Adrenal gland (tissue), 9 donors: ENCODE measurements at regions not wholly inside any gene's neighbourhood (a gene's known extent, or its start where the extent isn't known, plus 50 kb on each side); places are given as distances from the start of the nearest gene placed in this dataset.

ENCODE experiments used
- DNase-seq, 7 donors: peaks; one replicate each; pipeline ENCODE4 v3.0.0-alpha.2; 2019 to 2020
- H3K27ac ChIP-seq, 5 donors: fragments of 200-600 bp; sonication (generic) in 4 of 5; 1 replicate in 3 of 5; 2 replicates in 2 of 5; pipeline versions ENCODE4 v1.5.1 to v1.8.0; 2016 to 2020; ENCODE audit warnings: mild to moderate bottlenecking in 1 of 5
- H3K27me3 ChIP-seq: fragments of 200-600 bp; 2 replicates; pipeline ENCODE4 v1.8.0; 2021
- H3K36me3 ChIP-seq, 2 donors: fragments of 200-600 bp; replicated peaks in 1 of 2; 1 replicate in 1 of 2; 2 replicates in 1 of 2; pipeline versions ENCODE4 v1.5.1 to v1.8.0; 2018 to 2022
- H3K4me1 ChIP-seq, 2 donors: fragments of 200-600 bp; replicated peaks in 1 of 2; 1 replicate in 1 of 2; 2 replicates in 1 of 2; pipeline versions ENCODE4 v1.5.1 to v1.8.0; 2018 to 2021
- H3K4me3 ChIP-seq, 4 donors: fragments of 200-600 bp; sonication (generic) in 3 of 4; one replicate each; pipeline ENCODE4 v1.5.1; 2016 to 2018
- H3K9me3 ChIP-seq, 3 donors: fragments of 200-600 bp; sonication (generic) in 1 of 3; replicated peaks in 1 of 3; 1 replicate in 2 of 3; 2 replicates in 1 of 3; pipeline versions ENCODE4 v1.5.1 to v1.8.0; 2016 to 2021
- POLR2A ChIP-seq, 2 donors: fragments of 450-650 bp; IDR thresholded peaks; one replicate each; pipeline ENCODE4 v1.6.1; 2017; ENCODE audit warnings: antibody characterized with exemption in 2 of 2, mild to moderate bottlenecking in 2 of 2, moderate library complexity in 1 of 2
- WGBS, 4 donors: extraction: QIAGEN DNeasy Blood & Tissue Kit in 2 of 4; methylation state at CpG; one replicate each; pipeline versions ENCODE4 v1.1.5 to v1.1.7; 2013 to 2017; 5-methylcytosine and 5-hydroxymethylcytosine counted together
- intact Hi-C, 2 donors: fragments of 100-400 bp; cut with DNase I; formaldehyde crosslinking; loops; one replicate each; pipeline versions ENCODE4 v1.14.1 to v1.15.0; 2022 to 2023
- TF ChIP-seq, protein P1 (sequence below), 6 experiments: fragments of 450-650 bp in 4 of 6; fragments of 200-600 bp in 2 of 6; sonication (generic) in 1 of 6; IDR thresholded peaks; 1 replicate in 5 of 6; 2 replicates in 1 of 6; pipeline versions ENCODE4 v1.5.1 to v1.8.0; 2016 to 2021; ENCODE audit warnings: antibody characterized with exemption in 6 of 6, mild to moderate bottlenecking in 2 of 6, moderate library complexity in 1 of 6
- donor health status: healthy with polysubstance abuse.
- donor health status: Bipolar disorder and iron deficiency.
- donor health status: DM: yes; HTN: yes; CAD: no.
- donor health status: DM: no; HTN: no; CAD: no.
- donor health status: DM: no; HTN: no; CAD: no.

DNA sequence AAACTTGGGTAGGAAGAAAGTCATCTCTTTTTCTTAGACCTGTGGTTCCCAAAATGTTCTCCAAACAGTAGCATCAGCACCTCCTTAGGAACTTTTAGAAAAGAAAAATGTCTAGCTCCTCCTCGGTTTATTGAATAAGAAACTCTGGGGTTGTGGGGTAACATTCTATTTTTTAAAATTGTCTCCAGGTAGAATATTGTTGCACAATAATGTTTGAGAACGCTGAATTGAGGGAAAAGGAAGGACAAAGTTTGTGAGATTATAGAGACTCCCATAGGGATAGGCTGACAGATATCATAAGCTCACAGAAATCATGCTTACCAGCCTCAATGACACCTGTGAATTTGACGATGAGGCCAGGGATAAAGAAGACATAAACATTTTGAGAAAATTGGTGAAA, 1199.0 kb upstream of the CDH6 start:
- H3K4me1 ChIP-seq: no peaks in the 10 kb centered on the region
- H3K27me3 ChIP-seq: no peaks in the 10 kb centered on the region
- H3K4me3 ChIP-seq: no peak overlapping the region
- DNase-seq: no peak
- H3K36me3 ChIP-seq: no peaks in the 10 kb centered on the region
- WGBS, 4 donors: 44 to 72% (median 51%) methylated on average over 2 to 3 of the region's 3 CpGs
- no peak overlapping the region for H3K27ac ChIP-seq
- no peaks in the 10 kb centered on the region for H3K9me3 ChIP-seq
- intact Hi-C loops: no loop called here
- TF ChIP-seq, protein P1, sequence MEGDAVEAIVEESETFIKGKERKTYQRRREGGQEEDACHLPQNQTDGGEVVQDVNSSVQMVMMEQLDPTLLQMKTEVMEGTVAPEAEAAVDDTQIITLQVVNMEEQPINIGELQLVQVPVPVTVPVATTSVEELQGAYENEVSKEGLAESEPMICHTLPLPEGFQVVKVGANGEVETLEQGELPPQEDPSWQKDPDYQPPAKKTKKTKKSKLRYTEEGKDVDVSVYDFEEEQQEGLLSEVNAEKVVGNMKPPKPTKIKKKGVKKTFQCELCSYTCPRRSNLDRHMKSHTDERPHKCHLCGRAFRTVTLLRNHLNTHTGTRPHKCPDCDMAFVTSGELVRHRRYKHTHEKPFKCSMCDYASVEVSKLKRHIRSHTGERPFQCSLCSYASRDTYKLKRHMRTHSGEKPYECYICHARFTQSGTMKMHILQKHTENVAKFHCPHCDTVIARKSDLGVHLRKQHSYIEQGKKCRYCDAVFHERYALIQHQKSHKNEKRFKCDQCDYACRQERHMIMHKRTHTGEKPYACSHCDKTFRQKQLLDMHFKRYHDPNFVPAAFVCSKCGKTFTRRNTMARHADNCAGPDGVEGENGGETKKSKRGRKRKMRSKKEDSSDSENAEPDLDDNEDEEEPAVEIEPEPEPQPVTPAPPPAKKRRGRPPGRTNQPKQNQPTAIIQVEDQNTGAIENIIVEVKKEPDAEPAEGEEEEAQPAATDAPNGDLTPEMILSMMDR (IDR thresholded peaks at IDR 0.05): no peak
- no peak for TF ChIP-seq POLR2A (IDR thresholded peaks at IDR 0.05)

DNA sequence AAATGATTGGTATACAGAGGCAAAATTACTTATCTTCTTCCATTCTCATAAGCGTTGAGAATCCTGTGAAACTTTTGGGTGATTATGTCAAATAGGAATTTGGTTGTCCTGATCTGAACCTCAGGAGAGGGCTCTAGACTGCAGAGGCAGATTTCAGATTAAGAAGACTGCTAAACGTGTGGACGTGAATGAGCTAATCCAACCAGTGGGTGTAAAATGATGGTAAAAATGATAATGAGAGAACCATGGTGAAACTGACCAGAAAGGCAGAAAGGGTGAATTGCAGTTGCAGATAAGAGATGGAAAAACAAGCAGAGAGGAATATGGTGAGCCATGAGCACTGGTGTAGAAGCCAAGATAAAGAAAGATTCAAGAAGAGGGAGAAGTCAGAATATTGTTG, 1200.2 kb upstream of the CDH6 start:
- H3K9me3 ChIP-seq: no peaks in the 10 kb centered on the region
- H3K4me3 ChIP-seq: no peak overlapping the region
- intact Hi-C loops: no loop called here
- H3K27ac ChIP-seq: no peak overlapping the region
- TF ChIP-seq POLR2A (IDR thresholded peaks at IDR 0.05): no peak
- TF ChIP-seq, protein P1 (IDR thresholded peaks at IDR 0.05): no peak
- H3K4me1 ChIP-seq: no peaks in the 10 kb centered on the region
- H3K36me3 ChIP-seq: no peaks in the 10 kb centered on the region
- H3K27me3 ChIP-seq: no peaks in the 10 kb centered on the region
- DNase-seq: no peak
- WGBS, 4 donors: 65 to 75% (median 68%) methylated on average over 3 of the region's 3 CpGs

DNA sequence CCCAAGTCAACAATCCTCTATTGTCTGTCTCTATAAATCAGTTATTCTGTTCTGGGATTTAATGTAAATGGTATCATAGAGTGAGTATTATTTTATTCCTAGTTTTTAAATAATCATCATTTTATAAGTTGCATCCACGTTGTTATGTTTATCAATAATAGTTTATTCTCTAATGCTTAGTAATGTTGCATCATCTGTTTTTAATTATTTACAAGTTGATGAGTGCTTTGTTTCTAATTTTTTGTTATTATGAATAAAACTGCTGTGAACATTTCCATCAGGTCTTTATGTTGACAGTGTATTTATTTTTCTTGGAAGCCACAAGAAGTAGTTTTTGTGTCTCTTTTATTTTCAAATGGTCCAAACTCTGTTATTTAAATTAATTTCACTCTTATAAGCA, 1201.2 kb upstream of the CDH6 start:
- Histone ChIP-seq H3K36me3 (no peaks in the 10 kb centered on the region), H3K9me3 (no peaks in the 10 kb centered on the region), H3K4me1 (no peaks in the 10 kb centered on the region), H3K4me3 (no peak overlapping the region), H3K27me3 (no peaks in the 10 kb centered on the region), H3K27ac (no peak overlapping the region)
- no peak for TF ChIP-seq POLR2A (IDR thresholded peaks at IDR 0.05)
- TF ChIP-seq, protein P1 (IDR thresholded peaks at IDR 0.05): no peak
- WGBS, 4 donors: 46 to 59% (median 52%) methylated on average over 1 of the region's 1 CpG
- intact Hi-C loops: no loop called here
- DNase-seq: no peak

DNA sequence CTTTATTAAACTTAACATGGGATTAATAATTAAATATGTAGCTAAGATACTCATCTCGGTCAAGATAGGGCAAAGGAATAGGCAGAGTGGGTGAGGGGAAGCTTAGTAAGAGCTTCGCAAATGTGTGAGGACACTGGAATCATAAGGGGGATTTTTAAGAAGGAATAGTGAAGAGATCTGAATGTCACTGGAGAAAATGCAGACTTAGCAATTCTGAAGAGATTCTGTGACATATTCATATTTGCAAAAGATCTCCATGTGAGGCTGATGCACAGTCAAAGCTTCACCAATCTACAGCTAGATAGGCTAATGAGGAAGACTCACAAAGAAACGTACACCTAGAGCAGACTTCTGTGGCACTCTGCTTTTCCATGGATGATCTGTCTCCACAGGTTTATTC, 1202.8 kb upstream of the CDH6 start:
- no peak for DNase-seq
- TF ChIP-seq POLR2A (IDR thresholded peaks at IDR 0.05): no peak
- TF ChIP-seq, protein P1 (IDR thresholded peaks at IDR 0.05): no peak
- intact Hi-C loops: no loop called here
- no peak overlapping the region for H3K4me3 ChIP-seq
- WGBS, 4 donors: 65 to 71% (median 67%) methylated on average over 3 of the region's 3 CpGs
- no peaks in the 10 kb centered on the region for H3K9me3 ChIP-seq
- no peak overlapping the region for H3K27ac ChIP-seq
- no peaks in the 10 kb centered on the region for H3K27me3 ChIP-seq
- no peaks in the 10 kb centered on the region for H3K4me1 ChIP-seq
- H3K36me3 ChIP-seq: no peaks in the 10 kb centered on the region
